Right cardiac atrium (tissue), 5 donors: ENCODE measurements at regions not wholly inside any gene's neighbourhood (a gene's known extent, or its start where the extent isn't known, plus 50 kb on each side); places are given as distances from the start of the nearest gene placed in this dataset.

ENCODE experiments used
- ATAC-seq, 2 donors: fragments of 200-7000 bp; cut with Tn5 transposase; one replicate each; pipeline versions ENCODE4 v1.8.0 to v1.9.1; 2020; ENCODE audit warnings: moderate library complexity in 2 of 2, mild to moderate bottlenecking in 1 of 2
- DNase-seq, 3 donors: peaks; one replicate each; pipeline ENCODE4 v3.0.0-alpha.2; 2020
- H3K27ac ChIP-seq: one replicate; pipeline ENCODE4 v1.5.1; 2013; ENCODE audit warnings: mild to moderate bottlenecking, low read length, control low read depth, moderate library complexity
- H3K27me3 ChIP-seq: one replicate; pipeline ENCODE4 v1.6.1; 2013; ENCODE audit not compliant: control insufficient read depth, insufficient read depth
- H3K4me1 ChIP-seq: one replicate; pipeline ENCODE4 v1.6.1; 2013; ENCODE audit warnings: low read length; ENCODE audit not compliant: control insufficient read depth, insufficient read depth
- H3K4me3 ChIP-seq: one replicate; pipeline ENCODE4 v1.5.1; 2013; ENCODE audit warnings: low read length, control low read depth
- H3K9me3 ChIP-seq: one replicate; pipeline ENCODE4 v1.6.1; 2013; ENCODE audit warnings: low read length; ENCODE audit not compliant: control insufficient read depth
- WGBS: extraction: QIAGEN DNeasy Blood & Tissue Kit; methylation state at CpG from one replicate; pipeline ENCODE4 v1.1.7; 2013; 5-methylcytosine and 5-hydroxymethylcytosine counted together
- intact Hi-C, 4 donors: fragments of 100-400 bp; cut with DNase I; formaldehyde crosslinking; loops; one replicate each; pipeline versions ENCODE4 v1.11.0 to v1.14.0; 2022 to 2023
- donor health status: healthy with polysubstance abuse.
- donor health status: DM: no; HTN: yes; CAD: no.
- donor health status: DM: no; HTN: no; CAD: no.
- donor health status: DM: no; HTN: yes; CAD: no; lungs with severe emphysema.
- donor health status: DM: yes; HTN: yes; CAD: no.

DNA sequence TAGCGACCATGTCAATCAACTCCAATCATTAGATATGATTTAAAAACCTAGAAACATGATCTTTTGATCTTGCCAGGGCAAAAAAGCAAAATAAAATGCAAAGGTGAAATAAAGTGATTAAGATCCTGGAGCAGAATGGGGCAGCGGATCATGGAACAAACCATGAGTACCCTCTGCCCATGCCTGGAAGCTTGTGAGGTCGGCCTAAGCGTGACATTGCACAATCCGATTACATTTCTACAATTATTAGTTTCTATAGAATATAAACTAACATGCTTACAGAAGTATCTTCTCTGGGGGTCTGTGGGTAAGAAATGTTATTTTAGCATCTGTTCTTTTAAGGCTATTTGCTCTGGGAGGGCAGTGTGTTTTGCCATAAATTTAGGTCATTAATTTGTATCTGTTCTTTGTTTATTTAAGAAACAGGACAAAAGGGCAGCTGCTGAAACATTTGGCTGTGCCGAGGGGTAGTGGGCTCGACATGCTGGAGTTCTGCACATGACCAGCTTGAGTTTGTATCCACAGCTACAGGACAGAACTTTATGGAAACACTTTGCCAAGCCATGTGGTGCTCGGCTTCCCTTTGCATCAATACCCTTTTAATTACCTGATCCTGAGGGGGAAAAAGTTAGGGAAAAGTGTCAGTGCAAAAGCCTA, 55.9 kb downstream of the ZBTB18 start:
- H3K27ac ChIP-seq = no peak overlapping the region
- no peaks in the 10 kb centered on the region for H3K9me3 ChIP-seq
- no peaks in the 10 kb centered on the region for H3K4me1 ChIP-seq
- DNase-seq (no peak), ATAC-seq (no peak)
- H3K4me3 ChIP-seq = no peak overlapping the region
- intact Hi-C loops = no loop called here
- 76% methylated on average over 8 of the region's 8 CpGs for WGBS
- H3K27me3 ChIP-seq = no peaks in the 10 kb centered on the region

DNA sequence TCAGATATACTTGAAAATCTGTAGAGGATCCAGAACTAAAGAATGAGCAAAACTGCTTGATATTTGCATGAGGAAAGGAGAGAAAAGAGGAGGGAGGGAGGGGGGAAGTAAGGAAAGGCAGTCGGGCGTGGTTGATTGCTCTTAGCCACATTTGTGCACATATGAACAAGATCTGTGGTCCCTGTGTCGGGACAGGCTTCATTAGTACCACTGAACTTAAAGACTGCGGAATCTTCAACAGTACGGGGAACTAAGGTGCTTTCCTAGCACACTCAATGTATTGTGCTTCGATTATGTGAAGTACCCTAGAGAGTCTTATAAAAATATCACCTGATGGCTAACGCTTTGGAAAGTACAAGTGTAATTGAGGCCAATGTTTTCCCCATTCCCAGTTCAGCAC, 59.9 kb downstream of the ZBTB18 start:
- H3K4me1 ChIP-seq = no peaks in the 10 kb centered on the region
- no peaks in the 10 kb centered on the region for H3K9me3 ChIP-seq
- 92% methylated on average over 7 of the region's 7 CpGs for WGBS
- ATAC-seq (no peak), DNase-seq (no peak)
- intact Hi-C loops = no loop called here
- H3K27ac ChIP-seq = no peak overlapping the region
- H3K4me3 ChIP-seq = no peak overlapping the region
- H3K27me3 ChIP-seq = no peaks in the 10 kb centered on the region

DNA sequence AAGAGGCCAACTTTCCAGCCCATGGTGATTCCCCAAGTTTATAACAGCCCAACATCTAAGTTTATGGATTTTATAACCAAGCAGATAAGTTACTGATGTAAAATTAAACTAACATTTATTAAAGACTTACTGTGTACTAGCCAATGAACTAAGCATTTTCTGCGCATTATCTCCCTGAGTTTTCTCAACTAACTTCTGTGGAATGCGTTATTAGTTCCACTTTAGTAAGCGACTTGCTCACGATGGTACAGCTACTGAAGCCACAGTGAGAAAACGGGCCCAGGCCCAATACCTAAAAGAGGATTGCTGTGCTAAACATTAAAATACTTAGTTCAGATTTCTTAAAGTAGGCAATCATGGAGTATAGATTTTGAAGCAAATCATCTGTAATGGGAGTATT, 61.0 kb downstream of the ZBTB18 start:
- DNase-seq = no peak
- intact Hi-C loops = no loop called here
- no peaks in the 10 kb centered on the region for H3K4me1 ChIP-seq
- ATAC-seq = no peak
- no peaks in the 10 kb centered on the region for H3K27me3 ChIP-seq
- H3K9me3 ChIP-seq = no peaks in the 10 kb centered on the region
- WGBS = 91% methylated on average over 5 of the region's 5 CpGs
- no peak overlapping the region for H3K4me3 ChIP-seq
- H3K27ac ChIP-seq = no peak overlapping the region

DNA sequence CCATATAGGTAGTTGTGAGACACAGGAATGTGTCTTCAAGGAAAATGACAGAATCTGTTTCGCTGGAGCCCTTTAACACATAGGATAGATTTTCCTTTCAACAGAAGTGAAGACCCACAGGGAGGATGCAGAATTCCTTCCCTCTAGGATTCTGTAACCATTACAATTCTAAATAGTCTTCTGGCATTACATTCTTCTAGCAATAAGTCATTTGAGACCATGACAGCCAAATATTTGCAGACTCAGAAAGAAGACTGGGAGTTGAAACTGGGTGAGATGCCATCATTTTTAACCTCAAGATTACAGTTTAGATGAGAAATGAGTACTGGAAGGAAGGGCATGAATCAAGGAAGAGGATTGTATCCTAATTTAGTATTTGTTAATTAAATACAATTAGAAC, 61.6 kb downstream of the ZBTB18 start:
- no peaks in the 10 kb centered on the region for H3K9me3 ChIP-seq
- intact Hi-C loops = no loop called here
- H3K4me3 ChIP-seq = no peak overlapping the region
- no peak overlapping the region for H3K27ac ChIP-seq
- ATAC-seq (no peak), DNase-seq (no peak)
- no peaks in the 10 kb centered on the region for H3K4me1 ChIP-seq
- 92% methylated on average over 1 of the region's 1 CpG for WGBS
- H3K27me3 ChIP-seq = no peaks in the 10 kb centered on the region

DNA sequence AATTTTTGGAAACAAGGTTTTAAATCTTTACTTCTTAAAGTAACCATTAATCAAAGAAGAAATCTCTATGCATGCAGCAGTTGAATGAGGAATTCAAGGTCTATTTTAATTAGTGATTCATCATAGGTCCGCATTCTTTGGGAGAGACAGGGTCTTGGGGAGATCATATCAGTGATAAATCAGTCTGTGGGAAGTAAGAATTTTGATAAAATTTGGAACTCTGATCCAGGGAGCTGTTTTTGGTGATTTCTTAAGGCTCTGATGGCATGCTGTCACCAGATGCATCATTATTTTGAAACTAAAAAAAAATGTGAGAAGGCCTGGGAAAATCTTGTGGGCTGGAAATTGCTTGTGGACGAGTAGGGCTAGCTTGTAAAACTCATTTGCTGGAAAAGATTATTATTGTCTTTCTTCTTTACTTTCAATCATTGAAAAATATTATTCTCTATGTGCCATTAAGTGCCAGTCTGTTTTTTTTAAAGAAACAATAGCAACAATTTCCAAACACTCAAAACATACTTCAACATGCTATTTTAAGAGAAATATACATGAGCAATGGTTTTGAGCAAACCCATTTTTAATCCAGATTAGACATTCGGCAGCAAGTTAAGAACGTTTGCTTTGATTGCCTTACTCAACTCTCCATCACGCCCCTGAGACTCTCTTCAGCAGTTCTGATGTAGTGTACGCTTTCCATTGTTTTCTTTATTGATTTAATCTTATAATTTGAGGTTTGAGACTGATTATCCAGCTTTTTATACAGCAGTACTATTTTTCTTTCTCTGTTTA, 62.6 kb downstream of the ZBTB18 start:
- Histone ChIP-seq H3K9me3 (no peaks in the 10 kb centered on the region), H3K4me1 (no peaks in the 10 kb centered on the region), H3K4me3 (no peak overlapping the region), H3K27ac (no peak overlapping the region), H3K27me3 (no peaks in the 10 kb centered on the region)
- no peak for DNase-seq
- intact Hi-C loops = no loop called here
- 77% methylated on average over 6 of the region's 6 CpGs for WGBS
- no peak for ATAC-seq

DNA sequence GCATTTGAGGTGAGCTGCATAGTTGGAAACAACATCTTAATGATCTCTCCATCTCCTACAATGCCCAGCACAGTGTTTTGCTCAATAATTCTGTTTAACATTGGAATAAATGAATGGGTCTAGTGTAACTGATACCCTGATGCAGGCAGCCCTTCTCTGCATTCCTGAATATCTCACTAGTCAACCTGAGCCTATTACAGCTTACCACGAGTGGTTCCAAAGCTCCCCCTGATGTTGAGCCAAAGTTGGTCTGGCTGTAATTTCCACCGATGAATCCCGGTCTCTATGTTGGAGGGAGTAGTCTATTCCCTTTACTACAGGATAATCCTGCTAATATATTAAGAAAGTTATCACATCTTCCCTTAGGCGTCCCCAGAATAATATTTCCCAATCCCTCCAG, 63.8 kb downstream of the ZBTB18 start:
- ATAC-seq = no peak
- 76% methylated on average over 4 of the region's 4 CpGs for WGBS

DNA sequence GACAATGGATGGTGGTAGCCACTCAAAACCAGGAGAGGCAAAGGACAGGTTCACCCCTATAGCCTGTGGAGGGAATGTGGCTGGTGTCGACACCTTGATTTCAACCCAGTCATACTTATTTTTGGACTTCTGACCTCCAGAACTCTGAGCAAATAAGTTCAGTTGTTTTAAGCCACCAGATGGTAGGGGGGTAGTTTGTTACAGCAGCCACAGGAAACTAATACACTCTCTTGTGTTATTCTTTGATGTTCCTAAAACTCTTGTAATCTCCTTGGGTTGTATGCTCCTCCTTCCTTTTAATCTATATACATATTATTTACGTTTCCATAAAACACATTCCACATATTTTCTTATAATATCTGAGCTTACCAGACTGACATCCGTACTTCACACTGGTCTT, 65.9 kb downstream of the ZBTB18 start:
- Histone ChIP-seq H3K4me3 (no peak overlapping the region), H3K27ac (no peak overlapping the region), H3K27me3 (no peaks in the 10 kb centered on the region), H3K4me1 (peaks cover 1% of the 10 kb centered on the region), H3K9me3 (no peaks in the 10 kb centered on the region)
- 97% methylated on average over 3 of the region's 3 CpGs for WGBS
- ATAC-seq (no peak), DNase-seq (no peak)
- intact Hi-C loops = no loop called here

More for the DNA sequence above, 63.8 kb downstream of the ZBTB18 start:
- H3K9me3 ChIP-seq = no peaks in the 10 kb centered on the region
- no peaks in the 10 kb centered on the region for H3K27me3 ChIP-seq
- H3K27ac ChIP-seq = no peak overlapping the region
- DNase-seq = no peak
- peaks cover 1% of the 10 kb centered on the region for H3K4me1 ChIP-seq
- no peak overlapping the region for H3K4me3 ChIP-seq
- intact Hi-C loops = no loop called here

DNA sequence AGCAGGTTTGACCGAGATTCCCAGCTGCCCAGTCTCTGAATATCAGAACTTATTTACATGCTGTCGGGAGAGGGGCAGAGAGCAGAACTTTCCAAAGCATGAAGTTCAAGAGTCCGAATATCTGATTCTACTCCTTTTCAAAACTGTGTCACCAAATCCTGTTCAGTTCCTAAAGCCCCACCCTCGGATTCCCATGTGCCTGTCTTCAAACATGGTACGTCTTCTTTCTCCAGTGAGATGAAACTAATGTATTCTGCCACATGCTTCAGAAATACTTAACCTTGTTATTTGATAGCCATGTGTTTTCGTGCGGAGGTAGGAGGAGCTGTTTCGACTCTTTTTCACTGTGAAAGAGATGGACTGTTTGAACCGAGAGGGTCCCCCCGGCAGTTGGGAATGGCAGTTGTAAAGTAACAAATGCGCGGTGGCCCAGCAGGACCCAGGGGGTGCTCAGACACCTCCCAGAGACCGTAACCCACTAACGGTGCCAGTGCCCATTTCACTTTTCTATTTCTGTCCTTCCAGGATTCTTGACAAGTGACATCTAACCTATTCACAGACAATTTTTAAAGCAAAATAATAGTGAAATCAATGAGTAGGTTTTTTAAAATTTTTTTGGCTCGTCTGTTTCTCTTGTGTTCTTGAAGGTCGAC, 67.2 kb downstream of the ZBTB18 start:
- no peaks in the 10 kb centered on the region for H3K27me3 ChIP-seq
- no peak overlapping the region for H3K27ac ChIP-seq
- peak overlapping the region; percentile 18 for H3K4me3 ChIP-seq
- ATAC-seq (no peak), DNase-seq (no peak)
- H3K4me1 ChIP-seq = peaks cover 1% of the 10 kb centered on the region
- 33% methylated on average over 16 of the region's 16 CpGs for WGBS
- H3K9me3 ChIP-seq = no peaks in the 10 kb centered on the region
- intact Hi-C loops = no loop called here

DNA sequence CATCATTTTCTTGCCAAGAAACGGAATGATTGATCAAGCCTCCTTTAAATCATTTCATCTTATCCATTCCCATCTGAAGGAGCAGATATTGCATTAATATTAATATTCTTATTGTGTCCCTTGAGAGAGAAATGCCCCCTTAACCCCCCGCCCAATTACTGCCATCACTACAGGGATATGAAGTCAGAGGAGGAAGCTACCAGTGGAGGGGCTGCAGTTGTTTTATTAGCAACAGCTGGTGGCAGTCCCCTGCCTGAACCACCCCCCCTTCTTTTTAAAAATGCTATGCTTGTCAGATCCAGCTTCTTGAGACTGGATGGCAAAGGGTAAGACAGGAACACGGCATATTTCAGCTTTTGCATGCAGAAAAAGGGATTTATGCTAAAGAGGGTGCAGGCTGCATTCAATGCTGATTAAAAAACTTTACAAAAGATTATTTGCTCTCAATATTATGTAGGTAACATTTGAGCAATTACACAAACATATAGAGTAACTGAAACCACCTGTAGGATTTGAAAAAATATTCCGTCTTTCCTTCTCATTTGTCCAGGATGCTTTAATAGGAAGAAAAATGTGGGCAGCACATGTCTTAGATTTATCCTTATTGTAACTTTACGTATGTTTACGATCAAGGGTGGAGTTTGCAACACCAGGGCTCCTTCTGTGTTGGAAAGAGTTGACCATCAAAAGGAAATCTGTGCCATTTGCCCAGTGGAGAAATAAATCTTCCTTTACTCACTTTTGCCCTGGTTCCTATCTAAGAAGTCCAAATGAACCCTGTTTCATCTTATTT, 77.7 kb downstream of the ZBTB18 start:
- H3K27ac ChIP-seq = no peak overlapping the region
- no peak for DNase-seq
- H3K9me3 ChIP-seq = no peaks in the 10 kb centered on the region
- intact Hi-C loops = no loop called here
- no peak for ATAC-seq
- H3K4me1 ChIP-seq = no peaks in the 10 kb centered on the region
- 81% methylated on average over 6 of the region's 6 CpGs for WGBS
- H3K4me3 ChIP-seq = no peak overlapping the region
- H3K27me3 ChIP-seq = no peaks in the 10 kb centered on the region

DNA sequence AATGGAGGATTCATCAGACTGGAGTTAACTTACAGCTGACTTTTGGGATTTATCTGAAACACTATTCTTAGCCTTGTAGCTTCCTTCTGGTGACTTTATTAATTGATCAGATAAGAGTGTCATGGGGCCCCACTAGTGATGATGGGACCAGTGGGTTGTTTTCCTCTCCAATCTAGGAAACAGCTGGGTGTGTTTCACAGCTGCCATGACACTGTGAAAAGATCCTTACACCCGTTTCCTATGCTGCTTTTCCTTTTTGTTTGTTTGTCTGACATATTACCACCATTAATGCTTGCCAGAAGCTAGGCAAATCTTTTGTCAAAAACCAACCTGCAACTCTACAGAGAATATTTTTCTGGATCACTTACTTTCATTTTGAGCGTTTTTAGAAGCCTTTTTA, 86.2 kb downstream of the ZBTB18 start:
- no peak for DNase-seq
- intact Hi-C loops = no loop called here
- no peak overlapping the region for H3K4me3 ChIP-seq
- H3K9me3 ChIP-seq = no peaks in the 10 kb centered on the region
- WGBS = 55% methylated on average over 2 of the region's 2 CpGs
- H3K27me3 ChIP-seq = no peaks in the 10 kb centered on the region
- H3K27ac ChIP-seq = no peak overlapping the region
- no peak for ATAC-seq
- H3K4me1 ChIP-seq = no peaks in the 10 kb centered on the region

DNA sequence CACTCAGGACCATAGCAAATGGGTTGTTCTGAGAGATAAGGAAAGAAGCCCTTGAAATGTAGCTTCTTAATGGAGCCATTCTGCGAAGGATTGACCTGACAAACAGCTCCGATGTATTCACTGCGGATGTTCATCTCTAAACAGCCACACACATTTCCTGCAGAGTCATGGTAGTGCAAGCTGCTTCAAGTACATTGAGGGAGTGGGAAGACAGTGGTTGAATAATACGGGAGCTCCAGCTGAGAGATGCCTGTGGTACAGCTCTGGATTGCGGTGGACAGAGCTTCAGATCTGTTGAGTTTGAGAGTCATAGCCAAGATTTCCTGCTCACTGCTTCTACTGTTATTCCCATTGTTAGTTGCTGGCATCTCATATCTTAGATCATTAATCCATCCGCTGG, 86.6 kb downstream of the ZBTB18 start:
- DNase-seq (no peak), ATAC-seq (no peak)
- 68% methylated on average over 6 of the region's 6 CpGs for WGBS
- Histone ChIP-seq H3K4me3 (no peak overlapping the region), H3K4me1 (no peaks in the 10 kb centered on the region), H3K9me3 (no peaks in the 10 kb centered on the region), H3K27me3 (no peaks in the 10 kb centered on the region), H3K27ac (no peak overlapping the region)
- intact Hi-C loops = no loop called here
